ENCODE measurements at regions not wholly inside any gene's neighbourhood (a gene's known extent, or its start where the extent isn't known, plus 50 kb on each side); places are given as distances from the start of the nearest gene placed in this dataset.
A peak's percentile ranks its signal among the peaks of the same experiment; 100 is the strongest.
"Not testable (repeated sequence)": the region's sequence is repeated elsewhere in the genome, so short reads cannot be mapped to it uniquely, and the experiment has no call there.

DNA sequence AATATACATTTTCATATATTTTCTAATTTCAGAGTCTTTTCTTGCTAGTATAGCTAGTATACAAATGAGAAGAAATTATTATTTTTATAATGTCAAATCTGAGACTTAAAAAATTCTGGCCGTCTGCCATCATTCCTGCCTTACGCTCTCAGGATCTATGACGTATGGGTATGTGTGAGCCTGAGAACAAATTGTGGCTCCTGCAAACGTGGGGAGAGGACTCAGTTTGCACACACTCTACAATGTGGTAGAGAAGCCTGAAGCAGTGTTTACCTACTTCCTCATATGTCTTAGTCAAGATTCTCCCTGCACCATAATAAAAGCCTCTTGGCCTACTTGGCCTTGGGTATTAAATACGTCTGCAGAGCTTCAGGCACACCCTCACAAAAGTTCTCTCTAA, 825.4 kb downstream of the SEMA5A start:
- DNase-seq (ENCODE audit: low read depth): no peak

DNA sequence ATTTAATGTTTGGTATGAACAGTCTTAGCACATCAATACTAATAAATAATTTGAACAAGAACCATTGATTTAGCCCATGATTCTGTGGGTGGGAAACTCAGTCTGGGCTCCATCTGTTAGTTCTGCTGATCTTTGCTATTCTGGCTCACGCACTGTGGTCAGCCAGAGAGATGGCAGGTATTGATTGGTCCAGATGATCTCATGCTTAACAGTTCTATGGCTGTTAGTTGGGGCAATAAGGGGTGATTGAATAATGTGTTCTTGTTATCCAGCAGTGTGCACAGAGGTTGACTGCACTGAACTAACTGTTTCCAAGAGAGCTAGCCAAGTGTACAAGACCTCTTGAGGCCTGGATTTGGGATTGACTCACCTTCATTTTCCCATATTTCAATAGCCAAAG, 824.3 kb downstream of the SEMA5A start:
- DNase-seq (ENCODE audit: low read depth): no peak

DNA sequence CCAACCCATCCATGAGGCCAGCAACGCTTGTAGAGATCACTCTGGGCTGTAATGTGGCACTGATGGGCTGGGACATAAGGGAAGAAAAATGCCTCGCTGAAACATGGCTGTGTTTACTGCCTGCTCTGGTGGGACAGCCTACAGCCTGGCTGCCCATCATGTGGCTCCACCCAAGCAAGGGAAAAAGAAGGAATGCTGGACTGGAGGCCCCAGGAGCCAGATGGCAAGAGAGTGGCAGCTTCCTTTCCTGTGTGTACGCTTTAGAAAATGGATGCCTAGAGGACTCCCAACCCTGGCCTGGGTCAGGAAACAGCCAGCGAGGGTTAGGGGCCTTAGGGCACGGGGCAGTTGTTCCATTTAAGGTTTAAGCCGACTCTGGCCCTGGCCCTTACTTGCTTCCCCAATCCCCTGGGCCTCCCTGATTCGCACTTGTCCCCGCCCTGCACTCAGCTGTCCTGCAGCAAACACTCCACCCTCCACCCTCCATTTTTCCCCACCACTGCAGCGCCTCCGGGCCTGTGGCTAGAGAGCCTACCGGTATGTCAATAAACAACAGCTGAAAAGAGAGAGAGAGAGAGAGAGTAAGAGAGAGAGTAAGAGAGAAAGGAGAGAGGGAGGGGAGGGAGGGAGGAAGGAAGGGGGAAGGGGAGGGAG, 819.4 kb downstream of the SEMA5A start:
- no peak for DNase-seq (ENCODE audit: low read depth)

DNA sequence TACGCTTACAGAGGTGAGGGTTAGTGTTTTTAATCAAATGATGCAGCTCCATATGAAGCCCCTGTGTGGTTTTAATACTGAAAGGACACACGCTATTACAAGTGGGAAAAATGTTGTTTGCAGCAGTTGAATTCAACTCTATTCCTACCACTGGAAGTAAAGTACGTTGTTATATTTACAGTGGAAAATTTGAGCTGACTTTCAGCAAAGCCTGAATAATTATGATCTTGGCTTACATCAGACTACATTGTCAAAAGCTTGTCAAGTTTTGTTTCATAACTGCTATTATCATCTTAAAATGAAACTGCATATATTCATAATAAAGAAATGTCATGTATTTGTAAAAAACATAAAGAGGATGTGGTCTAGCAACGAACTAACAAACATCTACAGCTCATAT, 818.5 kb downstream of the SEMA5A start:
- no peak for DNase-seq (ENCODE audit: low read depth)

DNA sequence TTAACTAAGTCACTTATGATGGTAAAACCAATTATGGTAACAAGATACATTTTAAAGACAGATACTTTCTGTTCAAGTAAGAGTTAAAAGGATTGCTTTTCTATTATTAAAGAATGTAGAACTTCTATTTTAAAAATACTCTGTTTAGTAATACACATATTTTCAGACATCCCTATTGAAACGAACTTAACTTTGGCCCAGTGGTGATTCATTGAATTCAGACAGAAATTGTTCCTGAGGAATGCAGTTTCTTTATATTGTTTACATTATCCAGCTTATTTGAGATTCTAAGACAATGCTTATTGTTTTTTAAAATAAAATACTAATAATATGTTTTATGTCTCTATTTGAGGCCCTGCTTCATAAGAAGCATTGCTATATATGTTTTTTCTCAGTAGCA, 816.4 kb downstream of the SEMA5A start:
- peak; percentile 49 for DNase-seq (ENCODE audit: low read depth)

DNA sequence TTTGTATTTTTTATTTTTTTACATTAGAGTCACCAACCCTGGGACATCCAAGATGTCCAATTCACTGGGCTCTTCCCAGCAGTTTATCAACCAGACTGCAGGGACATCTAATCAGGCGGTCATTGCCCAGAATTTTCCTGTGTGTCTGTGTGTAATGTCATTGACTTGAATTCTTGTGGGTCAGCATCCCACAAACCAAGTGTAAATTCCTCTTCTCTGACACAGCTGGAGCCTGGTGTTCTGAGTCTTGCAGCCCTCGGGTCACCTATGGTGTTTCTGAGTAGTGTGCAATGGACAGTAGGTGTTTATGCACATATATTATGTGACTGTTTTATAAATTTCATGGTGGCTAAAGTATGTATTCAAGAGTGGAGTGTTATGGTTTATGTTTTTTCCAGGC, 815.7 kb downstream of the SEMA5A start:
- DNase-seq (ENCODE audit: low read depth): peak; percentile 79

DNA sequence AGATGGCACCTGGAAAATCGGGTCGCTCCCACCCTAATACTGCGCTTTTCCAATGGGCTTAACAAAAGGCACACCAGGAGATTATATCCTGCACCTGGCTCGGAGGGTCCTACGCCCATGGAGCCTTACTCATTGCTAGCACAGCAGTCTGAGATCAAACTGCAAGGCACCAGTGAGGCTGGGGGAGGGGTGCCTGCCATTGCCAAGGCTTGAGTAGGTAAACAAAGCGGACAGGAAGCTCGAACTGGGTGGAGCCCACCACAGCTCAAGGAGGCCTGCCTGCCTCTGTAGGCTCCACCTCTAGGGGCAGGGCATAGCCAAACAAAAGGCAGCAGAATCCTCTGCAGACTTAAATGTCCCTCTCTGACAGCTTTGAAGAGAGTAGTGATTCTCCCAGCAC, 814.8 kb downstream of the SEMA5A start:
- not testable (repeated sequence) for DNase-seq (ENCODE audit: low read depth)

DNA sequence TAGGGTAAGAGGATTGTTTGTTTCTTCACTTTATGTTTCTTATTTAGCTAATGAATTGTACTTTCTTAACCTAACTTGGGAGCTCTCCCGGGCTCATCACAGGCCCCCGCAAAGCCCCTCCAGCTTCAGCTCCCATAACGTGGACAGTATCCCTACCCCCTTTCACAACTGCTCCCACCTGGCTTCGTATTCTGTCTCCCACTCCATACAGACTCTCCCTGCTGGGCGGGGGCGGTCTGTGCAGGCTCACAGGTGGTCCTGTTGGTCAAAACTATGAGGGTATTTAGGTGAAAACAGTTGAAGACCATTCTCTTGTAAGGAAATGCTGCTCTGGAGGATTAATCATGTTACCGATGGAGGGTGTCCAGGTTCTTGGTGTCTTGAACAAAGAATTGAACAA, 805.3 kb downstream of the SEMA5A start:
- DNase-seq (ENCODE audit: low read depth): no peak

DNA sequence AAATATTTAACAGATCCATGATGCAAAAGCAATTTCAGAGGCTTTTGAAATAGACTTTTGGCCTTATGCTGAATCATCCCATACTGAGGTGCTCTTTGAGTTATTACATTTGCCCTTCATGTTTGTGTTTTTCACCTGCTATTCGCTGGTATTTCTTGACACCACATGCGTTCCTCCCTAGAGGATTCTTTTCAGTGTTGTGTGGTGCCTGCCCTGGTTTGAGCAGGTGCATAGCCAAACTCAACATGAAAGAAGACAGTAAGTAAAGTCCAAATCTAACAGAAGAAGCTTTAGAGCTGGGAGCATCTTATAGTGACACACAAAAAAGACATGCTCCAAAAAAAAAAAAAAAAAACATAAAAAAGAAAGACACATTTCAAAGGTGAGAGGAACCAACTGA, 796.3 kb downstream of the SEMA5A start:
- DNase-seq (ENCODE audit: low read depth): no peak

DNA sequence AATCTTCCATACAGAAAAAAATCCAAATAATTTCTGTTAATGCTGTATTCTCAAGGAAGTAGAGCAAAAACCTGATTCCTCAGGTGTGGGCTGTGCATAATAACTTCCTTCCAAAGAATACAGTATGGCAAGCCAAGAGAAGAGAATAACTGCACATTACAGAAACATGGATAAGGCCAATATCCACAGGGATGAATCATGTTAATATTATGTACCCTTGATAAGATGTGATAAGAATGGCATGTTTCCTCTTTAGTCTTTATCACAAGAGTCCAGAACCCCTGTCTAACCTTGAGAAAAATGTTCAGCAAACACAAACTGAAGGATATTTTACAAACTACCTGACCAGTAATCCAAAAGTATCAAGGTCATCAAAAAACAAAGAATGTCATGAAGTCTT, 795.8 kb downstream of the SEMA5A start:
- DNase-seq (ENCODE audit: low read depth): no peak

DNA sequence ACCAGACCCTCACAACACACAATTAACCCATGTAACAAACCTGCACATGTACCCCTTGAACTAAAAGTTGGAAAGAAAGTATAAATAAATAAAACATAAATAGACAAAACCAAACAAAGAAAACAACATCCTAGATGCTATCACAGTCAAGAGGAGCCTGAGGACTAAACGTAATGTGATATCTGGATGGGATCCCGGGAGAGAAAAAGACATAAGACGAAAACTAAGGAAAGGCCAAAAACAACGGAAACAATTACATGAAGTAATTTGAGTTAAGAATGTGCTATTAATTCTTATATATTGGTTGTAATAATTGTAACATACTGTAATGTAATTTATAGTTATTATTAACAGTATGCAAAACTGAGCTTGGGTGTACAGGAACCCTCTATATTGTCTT, 793.9 kb downstream of the SEMA5A start:
- DNase-seq (ENCODE audit: low read depth): no peak

DNA sequence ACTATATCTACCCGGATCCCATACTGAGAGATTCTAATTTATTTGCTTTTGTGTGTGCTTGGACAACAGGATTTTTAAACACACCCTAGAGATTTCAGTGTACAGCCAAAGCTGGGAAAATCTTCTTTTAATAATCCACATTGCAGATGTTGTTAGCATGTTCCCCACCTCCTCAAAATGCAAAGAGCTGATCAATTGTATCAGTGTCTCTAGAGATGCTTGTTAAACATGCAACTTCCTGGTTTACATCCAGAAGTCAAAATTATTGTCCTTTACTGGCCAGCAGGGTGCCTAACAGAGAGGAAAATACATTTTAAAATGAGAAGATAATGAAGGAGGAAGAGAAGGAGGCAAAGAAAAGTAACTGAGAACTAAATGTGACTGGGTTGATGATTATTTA, 793.3 kb downstream of the SEMA5A start:
- DNase-seq (ENCODE audit: low read depth): no peak

DNA sequence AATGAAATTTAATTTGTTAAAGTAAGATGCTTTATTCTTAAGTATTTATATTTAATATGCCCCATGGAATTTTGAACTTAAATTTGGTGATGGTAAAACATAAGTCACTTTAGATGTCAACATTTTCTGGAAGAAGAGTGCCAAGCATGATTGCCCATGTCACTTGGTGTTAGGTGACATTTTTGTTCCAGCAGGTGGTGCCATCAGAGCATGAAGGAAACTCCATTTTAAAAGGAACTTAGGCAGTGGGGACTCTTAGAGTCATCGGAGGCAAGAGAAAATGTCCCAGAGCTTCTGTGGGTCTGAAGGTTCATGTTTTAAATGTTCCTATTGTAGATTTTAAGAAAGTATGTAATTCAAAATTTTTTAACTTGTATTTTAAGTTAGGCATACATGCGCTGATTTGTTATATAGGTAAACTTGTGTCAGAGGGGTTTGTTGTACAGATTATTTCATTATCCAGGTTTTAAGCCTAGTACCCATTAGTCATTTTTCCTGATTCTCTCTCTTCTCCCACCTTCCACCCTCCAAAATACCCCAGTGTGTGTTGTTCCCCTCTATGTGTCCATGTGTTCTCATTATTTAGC, 789.3 kb downstream of the SEMA5A start:
- DNase-seq (ENCODE audit: low read depth): no peak

DNA sequence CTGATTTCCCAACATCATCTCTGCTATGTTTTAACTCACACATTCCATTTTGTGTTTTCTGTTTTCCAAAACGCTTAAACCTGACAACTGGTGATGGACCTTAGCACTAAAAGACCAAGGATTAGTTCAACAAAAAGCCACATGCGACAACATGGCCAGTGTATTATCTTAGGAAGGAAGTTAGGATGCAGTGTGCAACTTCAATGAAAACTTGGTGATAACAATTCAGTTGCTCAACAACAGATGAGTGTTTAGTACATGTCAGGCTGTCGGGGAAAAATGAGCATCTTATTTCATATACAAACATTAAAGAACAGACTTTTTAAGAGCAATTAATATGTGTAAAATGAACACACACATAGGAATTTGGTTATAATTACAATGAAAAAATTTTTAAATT, 780.0 kb downstream of the SEMA5A start:
- no peak for DNase-seq (ENCODE audit: low read depth)

DNA sequence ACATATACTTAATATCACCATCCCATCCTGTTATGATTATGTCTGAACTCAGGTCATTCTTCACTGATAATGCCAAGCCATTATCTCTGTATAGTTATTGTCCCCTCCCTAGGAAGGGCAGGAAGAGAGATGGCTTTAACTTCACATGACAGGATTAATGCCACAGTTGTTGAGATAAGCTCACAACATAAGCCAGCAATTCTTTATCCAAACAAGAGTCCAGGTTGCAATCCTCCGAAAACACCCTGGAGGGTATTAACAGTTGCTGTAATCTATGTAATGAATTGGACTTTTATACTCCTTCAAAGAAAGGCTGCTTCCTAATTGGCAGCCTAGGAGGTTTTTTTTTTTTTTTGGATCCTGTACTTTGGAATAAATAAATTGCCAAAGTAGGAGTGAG, 779.4 kb downstream of the SEMA5A start:
- no peak for DNase-seq (ENCODE audit: low read depth)

DNA sequence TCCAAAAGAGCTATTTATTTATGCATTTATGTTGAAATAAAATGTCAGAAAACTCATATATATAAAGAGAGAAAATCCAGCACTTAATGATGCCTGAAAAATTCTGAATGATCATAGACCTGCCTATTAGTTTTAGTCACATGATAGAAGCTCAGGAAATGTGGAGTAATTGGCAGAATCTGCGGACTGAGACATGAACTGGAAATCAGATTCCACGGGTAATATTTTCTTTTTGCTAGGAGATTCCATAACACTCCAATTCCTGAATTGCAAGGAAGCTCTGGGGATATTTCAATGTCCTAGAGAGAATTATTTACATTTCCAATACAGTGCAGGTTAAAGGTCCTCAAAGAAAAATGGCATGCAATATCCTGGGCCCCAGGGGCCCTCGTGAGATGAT, 778.8 kb downstream of the SEMA5A start:
- no peak for DNase-seq (ENCODE audit: low read depth)

DNA sequence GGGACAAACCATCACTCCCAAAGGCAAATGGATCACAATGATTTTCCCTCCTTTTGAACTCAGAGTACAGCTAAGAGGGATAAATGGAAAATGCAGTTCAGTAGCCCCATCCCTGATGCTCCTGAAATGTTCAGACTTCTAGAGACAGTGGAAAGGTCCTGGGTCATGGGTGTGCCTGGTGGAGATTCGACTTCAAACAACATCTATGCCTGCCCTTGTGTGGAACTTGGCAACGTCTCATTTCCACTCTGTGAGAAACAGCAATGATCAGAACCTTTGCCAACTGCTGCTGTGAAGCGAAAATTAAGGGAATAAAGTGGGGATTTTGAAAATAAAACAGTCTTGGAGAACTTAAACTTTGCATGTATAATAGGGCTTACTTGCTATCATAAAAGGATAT, 778.1 kb downstream of the SEMA5A start:
- no peak for DNase-seq (ENCODE audit: low read depth)

DNA sequence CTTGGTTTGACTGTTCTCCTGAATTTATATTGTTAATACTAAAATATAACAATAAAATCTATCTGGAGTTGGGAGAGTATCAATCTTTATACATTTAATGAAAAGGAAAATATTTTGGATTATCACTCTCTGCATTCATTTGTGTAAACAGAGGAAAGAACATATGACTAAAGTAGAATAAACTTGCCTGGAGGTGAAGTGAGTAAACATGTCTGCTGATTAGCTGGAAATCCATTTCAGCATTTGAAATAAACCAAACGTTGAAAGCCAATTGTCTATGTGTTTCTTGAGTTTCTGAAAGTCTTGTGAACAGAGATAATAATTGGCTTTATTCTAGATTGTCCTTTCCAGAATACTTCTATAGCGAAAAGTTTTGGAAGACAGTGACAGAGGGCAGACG, 776.2 kb downstream of the SEMA5A start:
- no peak for DNase-seq (ENCODE audit: low read depth)

DNA sequence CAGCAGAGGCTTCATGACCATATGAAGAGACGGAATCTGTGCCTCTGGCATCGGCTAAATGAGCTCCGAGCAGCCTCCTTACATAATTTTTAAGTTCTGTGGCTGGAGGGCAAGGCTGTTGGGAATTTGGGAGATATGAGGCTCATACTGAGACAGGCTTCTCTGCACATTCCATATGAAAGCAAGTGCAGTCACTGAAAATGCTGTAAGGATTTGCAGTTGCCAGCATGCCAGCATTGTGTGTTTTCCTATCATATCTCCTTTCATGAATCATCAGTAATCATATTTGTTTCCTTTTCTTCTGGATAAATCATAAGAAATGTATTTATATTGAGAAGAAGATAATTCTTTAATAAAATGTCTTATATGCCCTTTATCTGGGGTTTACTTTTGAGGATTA, 775.4 kb downstream of the SEMA5A start:
- DNase-seq (ENCODE audit: low read depth): no peak

DNA sequence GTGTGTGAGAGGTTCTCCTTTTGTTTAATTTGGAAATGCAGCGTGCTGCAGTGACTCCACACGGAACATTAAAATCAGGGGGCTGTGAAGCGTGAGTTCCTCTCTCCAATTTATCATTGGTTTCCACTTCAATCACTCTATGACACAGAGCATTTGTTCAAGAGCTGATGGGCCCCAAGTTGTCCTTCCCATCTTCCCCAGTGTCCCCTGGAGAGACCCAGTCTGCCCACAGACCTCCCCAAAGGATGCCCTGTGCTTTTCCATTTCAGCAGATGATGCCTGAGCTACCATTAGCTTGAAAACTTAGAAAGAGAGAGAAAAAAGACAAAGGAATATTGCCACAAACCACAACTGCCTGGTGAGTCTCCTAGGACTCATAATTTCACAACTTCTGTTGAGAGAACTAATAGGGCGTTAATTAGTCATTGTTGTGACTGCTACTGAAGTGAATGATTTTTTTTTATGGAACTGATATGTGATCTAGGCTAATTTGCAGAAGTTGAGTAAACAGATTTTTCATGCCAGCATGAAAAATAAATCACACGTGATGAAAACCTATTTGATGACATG, 772.7 kb downstream of the SEMA5A start:
- no peak for DNase-seq (ENCODE audit: low read depth)

DNA sequence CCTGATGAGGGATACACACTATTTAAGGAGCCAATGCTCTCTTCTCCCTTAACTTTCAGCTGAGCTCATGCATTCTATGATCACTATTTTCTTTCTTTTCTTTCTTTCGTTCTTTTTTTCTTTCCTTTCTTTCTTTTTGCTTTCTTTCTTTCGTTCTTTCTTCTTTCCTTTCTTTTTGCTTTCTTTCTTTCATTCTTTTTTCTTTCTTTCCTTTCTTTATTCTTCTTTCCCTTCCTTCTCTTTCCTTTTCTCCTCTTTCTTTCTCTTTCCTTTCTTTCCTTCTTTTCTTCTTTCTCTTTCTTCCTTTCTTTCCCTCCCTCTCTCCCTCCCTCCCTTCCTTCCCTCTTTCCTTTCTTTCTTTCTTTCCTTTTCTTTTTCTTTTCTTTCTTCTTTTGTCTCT, 761.2 kb downstream of the SEMA5A start:
- DNase-seq (ENCODE audit: low read depth): no peak

DNA sequence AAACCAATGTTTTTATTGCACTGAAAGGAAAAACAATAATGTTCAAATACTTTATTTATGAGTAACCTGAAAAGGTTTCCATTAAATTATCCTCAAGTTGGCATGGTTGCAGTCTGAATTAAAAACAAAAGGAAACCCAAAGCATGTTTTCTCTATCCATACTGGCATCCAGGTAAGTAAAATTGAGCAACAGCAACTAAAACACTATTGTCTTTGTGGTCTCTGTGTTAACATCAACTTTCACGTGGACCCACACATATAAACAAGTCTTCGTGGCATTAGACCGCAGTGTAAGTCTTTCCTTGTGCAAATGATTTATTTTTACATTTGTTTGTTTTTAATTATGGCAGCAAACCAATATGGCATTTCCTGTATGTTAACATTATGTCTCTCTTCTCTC, 757.6 kb downstream of the SEMA5A start:
- no peak for DNase-seq (ENCODE audit: low read depth)

DNA sequence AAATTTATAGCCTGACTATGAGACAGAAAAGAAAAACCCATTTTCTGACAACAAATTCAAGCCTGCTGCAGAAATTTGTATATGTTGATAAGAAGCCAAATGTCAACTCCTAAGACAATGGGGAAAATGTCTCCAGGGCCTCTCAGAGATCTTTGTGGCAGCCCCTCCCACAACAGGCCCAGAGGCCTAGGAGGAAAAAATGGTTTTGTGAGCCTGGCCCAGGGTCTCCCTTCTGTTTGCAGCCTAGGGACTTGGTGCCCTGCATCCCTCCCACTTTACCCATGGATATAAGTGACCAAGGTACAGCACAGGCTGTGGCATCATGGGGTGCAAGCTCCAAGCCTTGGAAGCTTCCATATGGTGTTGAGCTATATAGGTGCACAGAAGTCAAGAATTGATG, 740.2 kb downstream of the SEMA5A start:
- DNase-seq (ENCODE audit: low read depth): no peak

DNA sequence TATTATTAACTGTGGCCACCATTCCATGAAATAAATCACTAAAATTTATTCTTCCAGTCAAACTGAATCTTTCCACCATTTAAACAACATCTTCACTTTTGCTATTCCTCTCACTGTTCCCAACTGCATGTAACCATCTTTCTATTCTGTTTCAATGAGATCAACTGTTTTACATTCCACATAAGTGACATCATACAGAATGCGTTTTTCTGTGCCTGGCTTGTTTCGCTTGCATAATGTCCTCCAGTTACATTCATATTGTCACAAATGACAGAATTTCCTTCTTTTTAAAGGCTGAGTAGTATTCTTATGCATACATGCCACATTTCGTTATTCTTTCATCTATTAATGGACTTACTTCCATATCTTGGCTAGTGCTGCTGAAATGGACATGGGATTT, 738.2 kb downstream of the SEMA5A start:
- no peak for DNase-seq (ENCODE audit: low read depth)

Data from non-pigmented ciliary epithelial cell (primary cell).